ENCODE measurements at regions not wholly inside any gene's neighbourhood (a gene's known extent, or its start where the extent isn't known, plus 50 kb on each side); places are given as distances from the start of the nearest gene placed in this dataset.

- Histone ChIP-seq H3K9ac (ENCODE audit: control insufficient read depth, extremely low read depth, insufficient read depth, low read length) (no peak overlapping the region), H3K9me3 (ENCODE audit: control insufficient read depth, low read depth, low read length) (peaks cover 2% of the 10 kb centered on the region), H2AFZ (ENCODE audit: control insufficient read depth, low read length) (no peak overlapping the region), H3K4me2 (ENCODE audit: control insufficient read depth, extremely low read depth, insufficient read depth, low read depth, low read length) (no peak overlapping the region), H3K9me1 (ENCODE audit: control insufficient read depth, extremely low read depth, insufficient read depth, low read length) (no peaks in the 10 kb centered on the region), H3K27me3 (ENCODE audit: control insufficient read depth, extremely low read depth, insufficient read depth, low read length) (peaks cover 26% of the 10 kb centered on the region), H3K27ac (ENCODE audit: control insufficient read depth, insufficient read depth, low read length) (no peak overlapping the region), H3K36me3 (ENCODE audit: control insufficient read depth in 2 of 2, extremely low read depth in 1 of 2, insufficient read depth in 2 of 2, low read length in 2 of 2) (no peaks in the 10 kb centered on the region), H3K4me1 (ENCODE audit: control insufficient read depth, extremely low read depth, insufficient read depth, low read length) (no peaks in the 10 kb centered on the region), H3K4me3 (ENCODE audit: control insufficient read depth in 2 of 3, extremely low read depth in 1 of 3, insufficient read depth in 2 of 3, low read depth in 1 of 3, low read length in 3 of 3) (no peak overlapping the region), H4K20me1 (ENCODE audit: control insufficient read depth, extremely low read depth, insufficient read depth, low read length) (no peaks in the 10 kb centered on the region), H3K79me2 (ENCODE audit: control insufficient read depth, insufficient read depth, low read length) (no peaks in the 10 kb centered on the region)
- no peak for TF ChIP-seq CTCF (optimal IDR thresholded peaks at IDR 0.05 in 1 of 3, IDR thresholded peaks at IDR 0.05 in 1 of 3, conservative IDR thresholded peaks at IDR 0.05 in 1 of 3; ENCODE audit: extremely low read depth in 1 of 3, insufficient read depth in 2 of 3, low read length in 3 of 3)
- TF ChIP-seq EZH2 (IDR thresholded peaks at IDR 0.05; ENCODE audit: low read length) = no peak
- DNase-seq (ENCODE audit: low read depth, low spot score) (no peak), FAIRE-seq (no peak)
- dilution Hi-C loops (cut with MboI; ENCODE audit: extremely low pct_ligation_motif_present, low sequenced_read_pairs) = no loop called here
Observed at GRCh38 chr20:57763235-57763595, 53.4 kb upstream of the PMEPA1 start.

- FAIRE-seq = no peak
- dilution Hi-C loops (cut with MboI; ENCODE audit: extremely low pct_ligation_motif_present, low sequenced_read_pairs) = no loop called here
- DNase-seq (ENCODE audit: low read depth, low spot score) = no peak
Observed at GRCh38 chr20:57762531-57763234, 52.9 kb upstream of the PMEPA1 start.

More at GRCh38 chr20:57762531-57763234, 52.9 kb upstream of the PMEPA1 start:
- Histone ChIP-seq H3K9me1 (ENCODE audit: control insufficient read depth, extremely low read depth, insufficient read depth, low read length) (no peaks in the 10 kb centered on the region), H3K4me3 (ENCODE audit: control insufficient read depth in 2 of 3, extremely low read depth in 1 of 3, insufficient read depth in 2 of 3, low read depth in 1 of 3, low read length in 3 of 3) (no peak overlapping the region), H3K4me2 (ENCODE audit: control insufficient read depth, extremely low read depth, insufficient read depth, low read depth, low read length) (no peak overlapping the region), H4K20me1 (ENCODE audit: control insufficient read depth, extremely low read depth, insufficient read depth, low read length) (no peaks in the 10 kb centered on the region), H3K9ac (ENCODE audit: control insufficient read depth, extremely low read depth, insufficient read depth, low read length) (no peak overlapping the region), H3K79me2 (ENCODE audit: control insufficient read depth, insufficient read depth, low read length) (no peaks in the 10 kb centered on the region), H3K4me1 (ENCODE audit: control insufficient read depth, extremely low read depth, insufficient read depth, low read length) (no peaks in the 10 kb centered on the region), H3K27ac (ENCODE audit: control insufficient read depth, insufficient read depth, low read length) (no peak overlapping the region), H3K27me3 (ENCODE audit: control insufficient read depth, extremely low read depth, insufficient read depth, low read length) (peaks cover 31% of the 10 kb centered on the region), H2AFZ (ENCODE audit: control insufficient read depth, low read length) (no peak overlapping the region), H3K36me3 (ENCODE audit: control insufficient read depth in 2 of 2, extremely low read depth in 1 of 2, insufficient read depth in 2 of 2, low read length in 2 of 2) (no peaks in the 10 kb centered on the region), H3K9me3 (ENCODE audit: control insufficient read depth, low read depth, low read length) (peaks cover 2% of the 10 kb centered on the region)
- TF ChIP-seq EZH2 (IDR thresholded peaks at IDR 0.05; ENCODE audit: low read length) (no peak), CTCF (optimal IDR thresholded peaks at IDR 0.05 in 1 of 3, IDR thresholded peaks at IDR 0.05 in 1 of 3, conservative IDR thresholded peaks at IDR 0.05 in 1 of 3; ENCODE audit: extremely low read depth in 1 of 3, insufficient read depth in 2 of 3, low read length in 3 of 3) (no peak)
